ENCODE measurements at regions not wholly inside any gene's neighbourhood (a gene's known extent, or its start where the extent isn't known, plus 50 kb on each side); places are given as distances from the start of the nearest gene placed in this dataset.

GRCh38 chr3:117616227-117616626 lies 906.6 kb downstream of the TUSC7 start:
- Histone ChIP-seq H3K27me3 (replicated peaks) (no peaks in the 10 kb centered on the region), H3K9me3 (replicated peaks) (no peaks in the 10 kb centered on the region), H3K4me1 (replicated peaks) (no peaks in the 10 kb centered on the region), H3K27ac (no peak overlapping the region), H3K4me3 (no peak overlapping the region), H3K36me3 (no peaks in the 10 kb centered on the region)
- no peak for DNase-seq (ENCODE audit: low read depth in 1 of 2, low spot score in 2 of 2)

GRCh38 chr3:117617906-117618305 lies 908.3 kb downstream of the TUSC7 start:
- Histone ChIP-seq H3K27ac (no peak overlapping the region), H3K9me3 (replicated peaks) (no peaks in the 10 kb centered on the region), H3K4me1 (replicated peaks) (peaks cover 12% of the 10 kb centered on the region), H3K27me3 (replicated peaks) (no peaks in the 10 kb centered on the region), H3K4me3 (no peak overlapping the region), H3K36me3 (no peaks in the 10 kb centered on the region)
- DNase-seq (ENCODE audit: low read depth in 1 of 2, low spot score in 2 of 2) = no peak

- no peak for DNase-seq (ENCODE audit: low read depth in 1 of 2, low spot score in 2 of 2)
These were observed 908.9 kb downstream of the TUSC7 start for GRCh38 chr3:117618462-117618861.

GRCh38 chr3:117619805-117620204 lies 910.2 kb downstream of the TUSC7 start:
- Histone ChIP-seq H3K4me1 (replicated peaks) (peaks cover 12% of the 10 kb centered on the region), H3K27ac (no peak overlapping the region), H3K27me3 (replicated peaks) (no peaks in the 10 kb centered on the region), H3K36me3 (no peaks in the 10 kb centered on the region), H3K9me3 (replicated peaks) (no peaks in the 10 kb centered on the region), H3K4me3 (no peak overlapping the region)
- DNase-seq (ENCODE audit: low read depth in 1 of 2, low spot score in 2 of 2) = no peak

More at GRCh38 chr3:117618462-117618861, 908.9 kb downstream of the TUSC7 start:
- Histone ChIP-seq H3K4me1 (replicated peaks) (peaks cover 12% of the 10 kb centered on the region), H3K4me3 (no peak overlapping the region), H3K9me3 (replicated peaks) (no peaks in the 10 kb centered on the region), H3K27ac (no peak overlapping the region), H3K27me3 (replicated peaks) (no peaks in the 10 kb centered on the region), H3K36me3 (no peaks in the 10 kb centered on the region)

- Histone ChIP-seq H3K27me3 (replicated peaks) (no peaks in the 10 kb centered on the region), H3K27ac (peak overlapping the region; percentile 6), H3K4me3 (no peak overlapping the region), H3K9me3 (replicated peaks) (no peaks in the 10 kb centered on the region), H3K4me1 (replicated peaks) (peaks cover 12% of the 10 kb centered on the region), H3K36me3 (no peaks in the 10 kb centered on the region)
- peak; percentile 42 to 47 for DNase-seq (ENCODE audit: low read depth in 1 of 2, low spot score in 2 of 2)
These were observed 912.7 kb downstream of the TUSC7 start for GRCh38 chr3:117622171-117622841.

- Histone ChIP-seq H3K4me1 (replicated peaks) (peaks cover 18% of the 10 kb centered on the region), H3K27ac (no peak overlapping the region), H3K4me3 (no peak overlapping the region), H3K36me3 (no peaks in the 10 kb centered on the region), H3K27me3 (replicated peaks) (no peaks in the 10 kb centered on the region), H3K9me3 (replicated peaks) (no peaks in the 10 kb centered on the region)
- no peak for DNase-seq (ENCODE audit: low read depth in 1 of 2, low spot score in 2 of 2)
These were observed 914.8 kb downstream of the TUSC7 start for GRCh38 chr3:117624424-117624823.

GRCh38 chr3:117625174-117625573 lies 915.6 kb downstream of the TUSC7 start:
- H3K4me3 ChIP-seq = no peak overlapping the region
- DNase-seq (ENCODE audit: low read depth in 1 of 2, low spot score in 2 of 2) = no peak
- H3K9me3 ChIP-seq (replicated peaks) = no peaks in the 10 kb centered on the region
- H3K27me3 ChIP-seq (replicated peaks) = no peaks in the 10 kb centered on the region
- peaks cover 18% of the 10 kb centered on the region for H3K4me1 ChIP-seq (replicated peaks)
- no peaks in the 10 kb centered on the region for H3K36me3 ChIP-seq
- no peak overlapping the region for H3K27ac ChIP-seq

GRCh38 chr3:117626577-117626976 lies 917.0 kb downstream of the TUSC7 start:
- no peak for DNase-seq (ENCODE audit: low read depth in 1 of 2, low spot score in 2 of 2)

GRCh38 chr3:117628823-117629291 lies 919.3 kb downstream of the TUSC7 start:
- Histone ChIP-seq H3K27me3 (replicated peaks) (no peaks in the 10 kb centered on the region), H3K4me3 (no peak overlapping the region), H3K36me3 (no peaks in the 10 kb centered on the region), H3K27ac (no peak overlapping the region), H3K4me1 (replicated peaks) (0 out of 2 replicates have a peak, but pooled peaks cover 6% of the 10 kb centered on the region), H3K9me3 (replicated peaks) (no peaks in the 10 kb centered on the region)
- DNase-seq (ENCODE audit: low read depth in 1 of 2, low spot score in 2 of 2) = peak; percentile 45 to 63

More at GRCh38 chr3:117626577-117626976, 917.0 kb downstream of the TUSC7 start:
- Histone ChIP-seq H3K9me3 (replicated peaks) (no peaks in the 10 kb centered on the region), H3K36me3 (no peaks in the 10 kb centered on the region), H3K4me3 (no peak overlapping the region), H3K27me3 (replicated peaks) (no peaks in the 10 kb centered on the region), H3K4me1 (replicated peaks) (peaks cover 18% of the 10 kb centered on the region), H3K27ac (no peak overlapping the region)

- H3K4me1 ChIP-seq (replicated peaks) = 0 out of 2 replicates have a peak, but pooled peaks cover 6% of the 10 kb centered on the region
- no peaks in the 10 kb centered on the region for H3K9me3 ChIP-seq (replicated peaks)
- H3K27ac ChIP-seq = no peak overlapping the region
- no peak overlapping the region for H3K4me3 ChIP-seq
- no peaks in the 10 kb centered on the region for H3K27me3 ChIP-seq (replicated peaks)
- no peak for DNase-seq (ENCODE audit: low read depth in 1 of 2, low spot score in 2 of 2)
- no peaks in the 10 kb centered on the region for H3K36me3 ChIP-seq
These were observed 919.9 kb downstream of the TUSC7 start for GRCh38 chr3:117629505-117629904.

- H3K4me1 ChIP-seq (replicated peaks) = 0 out of 2 replicates have a peak, but pooled peaks cover 6% of the 10 kb centered on the region
- no peak overlapping the region for H3K27ac ChIP-seq
- H3K27me3 ChIP-seq (replicated peaks) = no peaks in the 10 kb centered on the region
- DNase-seq (ENCODE audit: low read depth in 1 of 2, low spot score in 2 of 2) = no peak
- no peaks in the 10 kb centered on the region for H3K36me3 ChIP-seq
- no peaks in the 10 kb centered on the region for H3K9me3 ChIP-seq (replicated peaks)
- no peak overlapping the region for H3K4me3 ChIP-seq
These were observed 920.9 kb downstream of the TUSC7 start for GRCh38 chr3:117630469-117630868.

- no peaks in the 10 kb centered on the region for H3K9me3 ChIP-seq (replicated peaks)
- DNase-seq (ENCODE audit: low read depth in 1 of 2, low spot score in 2 of 2) = no peak
- H3K27me3 ChIP-seq (replicated peaks) = no peaks in the 10 kb centered on the region
- no peak overlapping the region for H3K27ac ChIP-seq
- H3K4me3 ChIP-seq = no peak overlapping the region
- 0 out of 2 replicates have a peak, but pooled peaks cover 6% of the 10 kb centered on the region for H3K4me1 ChIP-seq (replicated peaks)
- H3K36me3 ChIP-seq = no peaks in the 10 kb centered on the region
These were observed 921.3 kb downstream of the TUSC7 start for GRCh38 chr3:117630885-117631284.

- no peak overlapping the region for H3K4me3 ChIP-seq
- no peak overlapping the region for H3K27ac ChIP-seq
- H3K36me3 ChIP-seq = no peaks in the 10 kb centered on the region
- DNase-seq (ENCODE audit: low read depth in 1 of 2, low spot score in 2 of 2) = no peak
- no peaks in the 10 kb centered on the region for H3K9me3 ChIP-seq (replicated peaks)
- H3K4me1 ChIP-seq (replicated peaks) = 0 out of 2 replicates have a peak, but pooled peaks cover 6% of the 10 kb centered on the region
- no peaks in the 10 kb centered on the region for H3K27me3 ChIP-seq (replicated peaks)
These were observed 922.2 kb downstream of the TUSC7 start for GRCh38 chr3:117631781-117632180.

- no peak overlapping the region for H3K27ac ChIP-seq
These were observed 922.6 kb downstream of the TUSC7 start for GRCh38 chr3:117632191-117632590.

More at GRCh38 chr3:117632191-117632590, 922.6 kb downstream of the TUSC7 start:
- Histone ChIP-seq H3K9me3 (replicated peaks) (no peaks in the 10 kb centered on the region), H3K4me1 (replicated peaks) (0 out of 2 replicates have a peak, but pooled peaks cover 6% of the 10 kb centered on the region), H3K4me3 (no peak overlapping the region), H3K36me3 (no peaks in the 10 kb centered on the region), H3K27me3 (replicated peaks) (no peaks in the 10 kb centered on the region)
- DNase-seq (ENCODE audit: low read depth in 1 of 2, low spot score in 2 of 2) = no peak
